Small intestine (tissue), 7 donors: ENCODE measurements at regions not wholly inside any gene's neighbourhood (a gene's known extent, or its start where the extent isn't known, plus 50 kb on each side); places are given as distances from the start of the nearest gene placed in this dataset.
"Not testable (repeated sequence)": the region's sequence is repeated elsewhere in the genome, so short reads cannot be mapped to it uniquely, and the experiment has no call there.

ENCODE experiments used
- DNase-seq, 2 donors: peaks; one replicate each; pipeline versions ENCODE4 v3.0.0 to v3.0.0-alpha.2; 2013
- FAIRE-seq: peaks from 2 replicates; lab custom pipeline; 2012; peaks lifted over from hg19 to GRCh38; lab: Jason Lieb, UNC
- H3K27ac ChIP-seq, 3 donors: one replicate each; pipeline ENCODE4 v1.5.1; 2013; ENCODE audit warnings: low read length in 2 of 3, mild to moderate bottlenecking in 2 of 3, control low read depth in 1 of 3, inconsistent platforms in 1 of 3, low read depth in 1 of 3, moderate library complexity in 1 of 3
- H3K27me3 ChIP-seq, 3 donors: one replicate each; pipeline ENCODE4 v1.6.1; 2013; ENCODE audit warnings: low read length in 3 of 3, inconsistent platforms in 1 of 3; ENCODE audit not compliant: control insufficient read depth in 3 of 3, insufficient read depth in 3 of 3
- H3K36me3 ChIP-seq, 3 donors: one replicate each; pipeline ENCODE4 v1.6.1; 2013; ENCODE audit warnings: low read length in 3 of 3, inconsistent platforms in 1 of 3, low read depth in 1 of 3, mild to moderate bottlenecking in 1 of 3, moderate library complexity in 1 of 3; ENCODE audit not compliant: control insufficient read depth in 3 of 3, insufficient read depth in 2 of 3
- H3K4me1 ChIP-seq, 3 donors: one replicate each; pipeline ENCODE4 v1.6.1; 2013; ENCODE audit warnings: low read length in 2 of 3, inconsistent platforms in 1 of 3, low read depth in 1 of 3, mild to moderate bottlenecking in 1 of 3, moderate library complexity in 1 of 3; ENCODE audit not compliant: control insufficient read depth in 3 of 3, insufficient read depth in 2 of 3
- H3K4me3 ChIP-seq, 3 donors: one replicate each; pipeline ENCODE4 v1.5.1; 2013; ENCODE audit warnings: low read length in 3 of 3, control low read depth in 1 of 3, inconsistent platforms in 1 of 3, low read depth in 1 of 3, mild to moderate bottlenecking in 1 of 3, moderate library complexity in 1 of 3
- H3K9me3 ChIP-seq, 2 donors: one replicate each; pipeline ENCODE4 v1.6.1; 2013; ENCODE audit warnings: low read depth in 1 of 2, low read length in 1 of 2; ENCODE audit not compliant: control insufficient read depth in 2 of 2, insufficient read depth in 1 of 2
- WGBS, 3 donors: extraction: QIAGEN DNeasy Blood & Tissue Kit; methylation state at CpG; one replicate each; pipeline ENCODE4 v1.1.7; 2013; 5-methylcytosine and 5-hydroxymethylcytosine counted together
- donor health status: healthy with polysubstance abuse.
- donor health status: control.
- donor health status: control.
- donor health status: Bipolar disorder and iron deficiency.
- donor health status: healthy.

- Histone ChIP-seq H3K27ac (no peak overlapping the region), H3K27me3 (no peaks in the 10 kb centered on the region), H3K36me3 (no peaks in the 10 kb centered on the region), H3K4me3 (no peak overlapping the region), H3K4me1 (no peaks in the 10 kb centered on the region), H3K9me3 (no peaks in the 10 kb centered on the region)
- DNase-seq (peak in 1 of 2 donors; percentile 5), FAIRE-seq (no peak)
- WGBS, 3 donors = 23 to 41% (median 24%) methylated on average over 4 of the region's 4 CpGs
Observed at GRCh38 chr3:118641608-118642007, 393.0 kb downstream of the IGSF11 start.

GRCh38 chr3:118671192-118671591, 363.5 kb downstream of the IGSF11 start:
- Histone ChIP-seq H3K4me1 (no peaks in the 10 kb centered on the region), H3K9me3 (no peaks in the 10 kb centered on the region), H3K27me3 (no peaks in the 10 kb centered on the region), H3K27ac (no peak overlapping the region), H3K4me3 (no peak overlapping the region), H3K36me3 (no peaks in the 10 kb centered on the region)
- no peak for FAIRE-seq
- no peak for DNase-seq
- 25 to 58% (median 55%) methylated on average over 2 of the region's 2 CpGs for WGBS, 3 donors

GRCh38 chr3:118675305-118675704, 359.3 kb downstream of the IGSF11 start:
- Histone ChIP-seq H3K9me3 (no peaks in the 10 kb centered on the region), H3K36me3 (no peaks in the 10 kb centered on the region), H3K27ac (no peak overlapping the region), H3K4me3 (no peak overlapping the region), H3K27me3 (no peaks in the 10 kb centered on the region), H3K4me1 (no peaks in the 10 kb centered on the region)
- no peak for FAIRE-seq
- WGBS, 3 donors = 77 to 86% (median 84%) methylated on average over 2 of the region's 2 CpGs
- no peak for DNase-seq

- not testable (repeated sequence) for H3K27ac ChIP-seq, H3K4me1 ChIP-seq, H3K36me3 ChIP-seq, FAIRE-seq, H3K9me3 ChIP-seq, H3K27me3 ChIP-seq, H3K4me3 ChIP-seq, DNase-seq
Observed at GRCh38 chr3:118678663-118679062, 356.0 kb downstream of the IGSF11 start.

GRCh38 chr3:118682921-118683320, 351.7 kb downstream of the IGSF11 start:
- H3K4me1 ChIP-seq = no peaks in the 10 kb centered on the region
- H3K9me3 ChIP-seq = peaks cover 0 to 4% of the 10 kb centered on the region in 2 donors
- FAIRE-seq = no peak
- H3K36me3 ChIP-seq = no peaks in the 10 kb centered on the region
- H3K4me3 ChIP-seq = no peak overlapping the region
- DNase-seq = no peak
- no peaks in the 10 kb centered on the region for H3K27me3 ChIP-seq
- H3K27ac ChIP-seq = no peak overlapping the region
- 70 to 77% (median 73%) methylated on average over 2 of the region's 2 CpGs for WGBS, 3 donors

GRCh38 chr3:118683636-118684035, 351.0 kb downstream of the IGSF11 start:
- FAIRE-seq = no peak
- 88 to 91% (median 90%) methylated on average over 6 of the region's 6 CpGs for WGBS, 3 donors

GRCh38 chr3:118688396-118688884, 346.2 kb downstream of the IGSF11 start:
- Histone ChIP-seq H3K9me3 (no peaks in the 10 kb centered on the region), H3K4me3 (no peak overlapping the region), H3K27ac (no peak overlapping the region), H3K36me3 (no peaks in the 10 kb centered on the region), H3K4me1 (no peaks in the 10 kb centered on the region), H3K27me3 (no peaks in the 10 kb centered on the region)
- 23 to 62% (median 48%) methylated on average over 2 of the region's 2 CpGs for WGBS, 3 donors
- no peak for DNase-seq
- no peak for FAIRE-seq

More at GRCh38 chr3:118683636-118684035, 351.0 kb downstream of the IGSF11 start:
- no peak overlapping the region for H3K4me3 ChIP-seq
- no peaks in the 10 kb centered on the region for H3K4me1 ChIP-seq
- no peak for DNase-seq
- no peaks in the 10 kb centered on the region for H3K36me3 ChIP-seq
- peaks cover 0 to 4% of the 10 kb centered on the region in 2 donors for H3K9me3 ChIP-seq
- H3K27me3 ChIP-seq = no peaks in the 10 kb centered on the region
- no peak overlapping the region for H3K27ac ChIP-seq

GRCh38 chr3:118692416-118692815, 342.2 kb downstream of the IGSF11 start:
- Histone ChIP-seq H3K27ac (no peak overlapping the region), H3K36me3 (no peaks in the 10 kb centered on the region), H3K9me3 (peaks cover 0 to 2% of the 10 kb centered on the region in 2 donors), H3K27me3 (no peaks in the 10 kb centered on the region), H3K4me3 (no peak overlapping the region), H3K4me1 (no peaks in the 10 kb centered on the region)
- FAIRE-seq (no peak), DNase-seq (no peak)
- whole genome bisulfite sequencing, 3 donors = 88 to 92% (median 91%) methylated on average over 1 of the region's 1 CpG
